Heart right ventricle (tissue), 16 donors: ENCODE measurements at regions not wholly inside any gene's neighbourhood (a gene's known extent, or its start where the extent isn't known, plus 50 kb on each side); places are given as distances from the start of the nearest gene placed in this dataset.

ENCODE experiments used
- ATAC-seq, 8 donors: fragments of 200-7000 bp; cut with Tn5 transposase; one replicate each; pipeline ENCODE4 v1.9.1; 2020; ENCODE audit warnings: mild to moderate bottlenecking in 8 of 8, moderate library complexity in 8 of 8, moderate number of reproducible peaks in 1 of 8
- DNase-seq, 2 donors: peaks; one replicate each; pipeline ENCODE4 v3.0.0-alpha.2; 2020
- H3K27ac ChIP-seq, 10 donors: fragments of 200-600 bp; sonication (generic) in 2 of 10; one replicate each; pipeline versions ENCODE4 v1.5.0 to v1.8.0; 2020 to 2022; ENCODE audit warnings: mild to moderate bottlenecking in 3 of 10
- H3K27me3 ChIP-seq, 7 donors: fragments of 200-600 bp; one replicate each; pipeline ENCODE4 v1.8.0; 2021 to 2022; ENCODE audit warnings: mild to moderate bottlenecking in 2 of 7
- H3K36me3 ChIP-seq, 9 donors: fragments of 200-600 bp; sonication (generic) in 1 of 9; one replicate each; pipeline versions ENCODE4 v1.5.0 to v1.8.0; 2020 to 2022; ENCODE audit warnings: mild to moderate bottlenecking in 2 of 9
- H3K4me1 ChIP-seq, 9 donors: fragments of 200-600 bp; sonication (generic) in 1 of 9; one replicate each; pipeline versions ENCODE4 v1.5.0 to v1.8.0; 2020 to 2022; ENCODE audit warnings: mild to moderate bottlenecking in 4 of 9
- H3K4me3 ChIP-seq, 10 donors: fragments of 200-600 bp; sonication (generic) in 2 of 10; one replicate each; pipeline versions ENCODE4 v1.5.0 to v1.8.0; 2020 to 2022; ENCODE audit warnings: mild to moderate bottlenecking in 7 of 10, moderate library complexity in 2 of 10
- H3K9me3 ChIP-seq, 11 donors: fragments of 200-600 bp in 10 of 11; sonication (generic) in 2 of 11; one replicate each; pipeline versions ENCODE4 v1.5.0 to v1.8.0; 2013 to 2022; ENCODE audit warnings: mild to moderate bottlenecking in 2 of 11, control low read depth in 1 of 11, moderate library complexity in 1 of 11
- CTCF ChIP-seq, 9 donors: fragments of 200-600 bp; sonication (generic) in 2 of 9; IDR thresholded peaks; one replicate each; pipeline versions ENCODE4 v1.5.0 to v1.8.0; 2021 to 2022; ENCODE audit warnings: antibody characterized with exemption in 9 of 9, mild to moderate bottlenecking in 5 of 9, moderate library complexity in 1 of 9
- WGBS, 2 donors: extraction: QIAGEN DNeasy Blood & Tissue Kit; methylation state at CpG; one replicate each; pipeline ENCODE4 v1.1.7; 2013; ENCODE audit warnings: inconsistent platforms in 1 of 2; 5-methylcytosine and 5-hydroxymethylcytosine counted together
- intact Hi-C, 10 donors: fragments of 100-400 bp; cut with DNase I; formaldehyde crosslinking; loops; one replicate each; pipeline versions ENCODE4 v1.11.1 to v1.14.2; 2022
- donor health status: Arrhythmogenic right ventricular cardiomyopathy.
- donor health status: ischemic (EF 13 %, LVEDD 7.1; RV severe dilation, severe dysfunction).
- donor health status: healthy with polysubstance abuse.
- donor health status: DM: no; HTN: yes; CAD: no.
- donor health status: DM: no; HTN: no; CAD: no.
- donor health status: ischemic (EF 25% LVEDD 6.9; RV normal size, moderate dysfunction).
- donor health status: ischemic (EF 25% LVEDD 5.7; RV mildly dilated, moderate dysfunction).
- donor health status: healthy.
- donor health status: DM: yes; HTN: yes; CAD: no.
- donor health status: Ischemic cardiomyopathy.
- donor health status: ischemic (EF 35%, LVEDD 5.7; RV mildly dilated, moderate dysfunction).
- donor health status: nonischemic (EF 11% LVEDD 7.7; RV severe dilation, severe dysfunction).
- donor health status: DM: yes; HTN: yes; CAD: no.
- donor health status: PGD.
- donor health status: ischemic (EF 29% LVEDD 5.4; RV normal size, mild dysfunction).
- donor health status: nonischemic (EF 23%, LVEDD 6.1; RV moderate dilation, normal function).

DNA sequence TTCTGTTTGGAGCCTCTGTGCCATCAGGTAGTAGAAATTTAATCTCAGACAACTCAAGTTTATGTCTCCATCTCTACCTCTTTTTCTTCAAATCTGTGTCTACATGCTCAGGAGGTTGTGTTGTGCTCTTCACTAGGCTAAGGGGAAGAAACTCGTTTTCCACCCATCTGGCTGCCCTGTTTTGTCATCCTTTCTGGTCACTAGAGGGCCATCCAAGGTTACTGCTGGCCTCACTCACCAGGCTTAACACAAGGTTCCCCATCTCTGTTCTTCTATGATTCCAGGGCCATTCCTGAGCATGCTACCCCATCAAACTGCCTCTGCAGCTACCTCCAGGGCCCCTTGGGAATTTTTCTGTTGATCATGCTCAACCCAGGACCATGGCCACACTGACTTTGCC lies 213.3 kb upstream of the FBXL7 start:
- intact Hi-C loops: loop anchor here in 4 of 10 donors (10.0 kb wide), 3 partner anchors 518 to 708 kb away; no protein-coding TSS in a partner anchor
- peak in 1 of 2 donors; percentile 13 for DNase-seq
- peaks cover 0 to 6% (median 0%) of the 10 kb centered on the region in 11 donors for H3K9me3 ChIP-seq
- H3K4me3 ChIP-seq: no peak overlapping the region
- peak in 8 of 9 donors; percentile 17 to 56 (median 39) for TF ChIP-seq CTCF (IDR thresholded peaks at IDR 0.05)
- H3K36me3 ChIP-seq: no peaks in the 10 kb centered on the region
- H3K27ac ChIP-seq: no peak overlapping the region
- peaks cover 0 to 9% (median 0%) of the 10 kb centered on the region in 9 donors for H3K4me1 ChIP-seq
- WGBS, 2 donors: 0 to 5% methylated on average over 1 of the region's 1 CpG
- peak in 7 of 8 donors; percentile 61 to 79 (median 73) for ATAC-seq
- no peaks in the 10 kb centered on the region for H3K27me3 ChIP-seq

DNA sequence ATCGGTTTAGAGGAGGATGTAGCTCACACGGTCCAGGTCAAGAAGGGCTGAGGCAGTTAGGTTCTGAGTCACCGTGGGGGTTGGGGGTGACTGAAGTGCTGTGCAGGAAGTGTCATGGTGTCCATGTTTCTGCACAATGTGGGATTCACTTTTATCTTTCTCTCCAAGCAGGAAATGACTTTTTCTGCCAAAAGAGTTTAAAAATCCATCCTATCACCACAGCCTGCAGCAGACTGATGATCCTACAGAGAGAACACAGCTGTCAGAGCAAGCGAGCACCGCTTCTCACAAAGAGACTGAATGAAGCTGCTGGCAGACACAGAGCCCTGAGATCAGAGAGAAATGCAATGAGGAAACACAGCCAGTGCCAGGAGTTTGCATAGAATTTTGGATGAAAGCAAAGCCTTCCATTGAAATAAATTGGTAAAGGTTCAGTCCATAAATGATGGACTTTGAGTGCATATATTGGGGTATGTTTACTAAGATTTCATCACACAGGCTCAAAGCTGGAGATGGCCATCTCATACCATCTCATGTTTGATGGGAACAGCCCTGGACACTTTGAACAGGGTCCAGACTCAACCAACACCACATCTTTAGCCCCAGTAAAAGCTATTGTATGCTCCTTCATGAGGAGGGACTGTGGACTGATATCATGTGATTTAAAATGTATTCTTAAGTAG lies 213.9 kb upstream of the FBXL7 start:
- Histone ChIP-seq H3K4me3 (no peak overlapping the region), H3K36me3 (no peaks in the 10 kb centered on the region), H3K27me3 (no peaks in the 10 kb centered on the region), H3K27ac (no peak overlapping the region), H3K9me3 (peaks cover 0 to under 1% (median 0%) of the 10 kb centered on the region in 11 donors), H3K4me1 (peaks cover 0 to 9% (median 0%) of the 10 kb centered on the region in 9 donors)
- WGBS, 2 donors: 42 to 43% methylated on average over 5 of the region's 5 CpGs
- ATAC-seq: peak; percentile 38 to 85 (median 82)
- peak in 1 of 2 donors; percentile 32 for DNase-seq
- TF ChIP-seq CTCF (IDR thresholded peaks at IDR 0.05): no peak
- intact Hi-C loops: loop anchor here in 4 of 10 donors (10.0 kb wide), 3 partner anchors 519 to 709 kb away; no protein-coding TSS in a partner anchor

DNA sequence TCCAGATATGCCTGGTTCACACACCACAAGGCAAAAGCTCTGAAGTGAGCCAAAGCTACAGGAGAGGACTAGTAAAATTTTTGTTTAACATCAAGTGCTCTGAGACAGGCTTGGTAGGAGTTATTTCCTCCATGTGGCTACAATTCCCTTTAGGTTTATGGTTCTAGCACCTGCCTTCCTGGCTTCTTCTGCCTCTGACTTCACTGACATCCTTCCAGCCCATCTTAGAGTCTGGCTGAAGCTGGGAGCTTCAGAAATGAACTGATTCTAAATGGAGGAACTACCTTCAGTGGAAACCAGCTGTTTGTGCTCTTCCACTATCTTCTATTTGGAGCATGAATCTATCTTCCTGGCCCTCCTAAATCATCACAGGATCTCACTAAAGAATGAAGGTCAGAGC lies 215.3 kb upstream of the FBXL7 start:
- Histone ChIP-seq H3K9me3 (peaks cover 0 to 2% (median 0%) of the 10 kb centered on the region in 11 donors), H3K4me3 (no peak overlapping the region), H3K27me3 (no peaks in the 10 kb centered on the region), H3K4me1 (peaks cover 0 to 9% (median 0%) of the 10 kb centered on the region in 9 donors), H3K36me3 (no peaks in the 10 kb centered on the region), H3K27ac (no peak overlapping the region)
- intact Hi-C loops: loop anchor here in 4 of 10 donors (10.0 kb wide), 3 partner anchors 520 to 710 kb away; no protein-coding TSS in a partner anchor
- ATAC-seq (no peak), DNase-seq (no peak)
- no peak for TF ChIP-seq CTCF (IDR thresholded peaks at IDR 0.05)

- no peak for ATAC-seq
These were observed 216.9 kb upstream of the FBXL7 start for GRCh38 chr5:15283076-15283475.

More at GRCh38 chr5:15283076-15283475, 216.9 kb upstream of the FBXL7 start:
- H3K27me3 ChIP-seq: no peaks in the 10 kb centered on the region
- TF ChIP-seq CTCF (IDR thresholded peaks at IDR 0.05): no peak
- H3K27ac ChIP-seq: no peak overlapping the region
- intact Hi-C loops: loop anchor here in 4 of 10 donors (10.0 kb wide), 3 partner anchors 522 to 712 kb away; no protein-coding TSS in a partner anchor
- H3K4me3 ChIP-seq: no peak overlapping the region
- H3K9me3 ChIP-seq: peaks cover 0 to 12% (median 0%) of the 10 kb centered on the region in 11 donors
- 61 to 70% methylated on average over 2 of the region's 2 CpGs for WGBS, 2 donors
- peaks cover 0 to 9% (median 0%) of the 10 kb centered on the region in 9 donors for H3K4me1 ChIP-seq
- DNase-seq: no peak
- no peaks in the 10 kb centered on the region for H3K36me3 ChIP-seq
